Endothelial cell of umbilical vein (primary cell): ENCODE measurements at regions not wholly inside any gene's neighbourhood (a gene's known extent, or its start where the extent isn't known, plus 50 kb on each side); places are given as distances from the start of the nearest gene placed in this dataset.

Source experiments
- EZH2 ChIP-seq: IDR thresholded peaks from 2 replicates; pipeline ENCODE4 v1.6.1; 2012; ENCODE audit warnings: borderline replicate concordance, low read depth, mild to moderate bottlenecking, moderate library complexity, low read length, inconsistent platforms; ENCODE audit not compliant: severe bottlenecking
- POLR2A ChIP-seq: IDR thresholded peaks from 2 replicates; pipeline ENCODE4 v1.6.1; 2012; ENCODE audit warnings: low read depth, mild to moderate bottlenecking, control low read depth, low read length
- TF ChIP-seq, protein P1 (sequence below), 2 donors: IDR thresholded peaks; 1 replicate in 1 of 2; 2 replicates in 1 of 2; pipeline ENCODE4 v1.5.1; 2011; ENCODE audit warnings: low read length in 2 of 2, mild to moderate bottlenecking in 2 of 2, moderate library complexity in 2 of 2, control low read depth in 1 of 2, inconsistent platforms in 1 of 2, low read depth in 1 of 2; ENCODE audit not compliant: insufficient read depth in 1 of 2; ENCODE audit errors: extremely low read depth in 1 of 2

DNA sequence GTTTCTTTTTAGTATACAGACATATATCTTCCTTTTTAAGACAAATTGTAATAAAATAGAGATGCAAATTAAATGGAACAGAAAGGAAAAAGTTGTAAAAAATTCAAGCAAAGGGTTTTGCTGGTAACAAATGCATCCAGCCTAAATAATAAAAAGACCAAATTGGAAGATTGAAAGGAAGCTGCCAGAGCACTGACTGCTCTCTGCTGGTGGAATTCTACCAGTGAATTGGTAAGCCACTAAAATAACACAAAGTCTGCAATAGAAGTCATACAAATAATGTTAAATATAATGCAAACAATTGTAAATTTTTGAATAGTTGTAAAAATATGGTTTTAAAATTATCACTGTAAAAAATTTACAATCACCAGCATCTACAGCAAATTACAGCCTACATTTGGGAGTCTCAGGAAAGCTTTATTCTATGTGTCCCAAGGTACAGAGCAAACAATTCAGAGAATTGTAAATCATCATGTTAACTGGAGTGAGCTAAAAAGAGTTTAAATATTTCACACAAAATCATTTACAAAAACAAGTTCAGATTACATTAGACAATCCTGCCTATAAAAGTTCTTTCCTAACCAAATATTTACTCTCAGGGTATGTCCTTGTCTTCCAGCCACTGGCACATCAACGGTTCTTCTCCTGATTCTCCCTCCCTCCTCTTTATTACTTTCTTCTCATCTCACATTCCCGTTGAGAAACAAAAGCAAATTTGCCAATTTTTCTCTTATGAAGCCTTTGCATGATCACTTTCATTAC lies 1322.5 kb downstream of the PCDH7 start:
- TF ChIP-seq, protein P1, sequence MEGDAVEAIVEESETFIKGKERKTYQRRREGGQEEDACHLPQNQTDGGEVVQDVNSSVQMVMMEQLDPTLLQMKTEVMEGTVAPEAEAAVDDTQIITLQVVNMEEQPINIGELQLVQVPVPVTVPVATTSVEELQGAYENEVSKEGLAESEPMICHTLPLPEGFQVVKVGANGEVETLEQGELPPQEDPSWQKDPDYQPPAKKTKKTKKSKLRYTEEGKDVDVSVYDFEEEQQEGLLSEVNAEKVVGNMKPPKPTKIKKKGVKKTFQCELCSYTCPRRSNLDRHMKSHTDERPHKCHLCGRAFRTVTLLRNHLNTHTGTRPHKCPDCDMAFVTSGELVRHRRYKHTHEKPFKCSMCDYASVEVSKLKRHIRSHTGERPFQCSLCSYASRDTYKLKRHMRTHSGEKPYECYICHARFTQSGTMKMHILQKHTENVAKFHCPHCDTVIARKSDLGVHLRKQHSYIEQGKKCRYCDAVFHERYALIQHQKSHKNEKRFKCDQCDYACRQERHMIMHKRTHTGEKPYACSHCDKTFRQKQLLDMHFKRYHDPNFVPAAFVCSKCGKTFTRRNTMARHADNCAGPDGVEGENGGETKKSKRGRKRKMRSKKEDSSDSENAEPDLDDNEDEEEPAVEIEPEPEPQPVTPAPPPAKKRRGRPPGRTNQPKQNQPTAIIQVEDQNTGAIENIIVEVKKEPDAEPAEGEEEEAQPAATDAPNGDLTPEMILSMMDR (IDR thresholded peaks at IDR 0.05; ENCODE audit: extremely low read depth in 1 of 2, insufficient read depth in 1 of 2, low read depth in 1 of 2, low read length in 2 of 2), result no peak
- TF ChIP-seq POLR2A (no peak), EZH2 (no peak)
